ENCODE measurements at regions not wholly inside any gene's neighbourhood (a gene's known extent, or its start where the extent isn't known, plus 50 kb on each side); places are given as distances from the start of the nearest gene placed in this dataset.

DNA sequence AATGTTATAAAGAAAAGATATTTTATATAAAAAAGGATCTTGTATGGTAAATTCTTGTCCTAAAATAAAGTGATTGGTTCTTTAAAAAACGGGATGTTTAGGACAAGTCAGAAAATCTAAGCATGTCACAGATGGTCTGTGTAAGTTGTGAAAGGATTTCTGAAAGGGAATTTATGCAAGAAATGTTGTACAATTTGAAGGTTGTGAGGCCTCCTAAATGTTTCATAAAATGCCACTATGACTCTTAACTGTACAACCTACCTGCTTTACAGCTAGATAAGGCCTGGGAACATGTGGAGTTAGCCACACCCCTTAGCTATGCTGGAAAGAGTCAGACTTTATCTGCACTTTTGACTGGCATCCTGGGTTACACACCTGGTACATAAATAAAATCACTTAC, 951.5 kb upstream of the POU3F4 start:
- Histone ChIP-seq H3F3A (ENCODE audit: insufficient read depth, low read length) (no peaks in the 10 kb centered on the region), H3K36me3 (ENCODE audit: insufficient read depth, low read length) (no peaks in the 10 kb centered on the region), H3K4me2 (ENCODE audit: low read length) (no peak overlapping the region), H3K27ac (ENCODE audit: low read depth, low read length, poor library complexity, severe bottlenecking) (no peak overlapping the region), H3K9ac (ENCODE audit: low read length) (no peak overlapping the region), H3K79me2 (ENCODE audit: insufficient read depth, low read length) (no peaks in the 10 kb centered on the region), H3K4me1 (ENCODE audit: insufficient read depth, low read length, severe bottlenecking) (no peaks in the 10 kb centered on the region), H3K27me3 (ENCODE audit: insufficient read depth, low read length) (no peaks in the 10 kb centered on the region), H3K9me3 (ENCODE audit: low read length) (no peaks in the 10 kb centered on the region), H3K9me2 (ENCODE audit: low read depth, low read length) (no peaks in the 10 kb centered on the region), H3K4me3 (ENCODE audit: low read depth, low read length, poor library complexity, severe bottlenecking) (no peak overlapping the region), H2AFZ (ENCODE audit: low read length) (no peak overlapping the region), H4K20me1 (ENCODE audit: insufficient read depth, low read length) (no peaks in the 10 kb centered on the region)
- no peak for TF ChIP-seq EZH2 (IDR thresholded peaks at IDR 0.05; ENCODE audit: borderline replicate concordance, low read length)
- TF ChIP-seq, protein P1, sequence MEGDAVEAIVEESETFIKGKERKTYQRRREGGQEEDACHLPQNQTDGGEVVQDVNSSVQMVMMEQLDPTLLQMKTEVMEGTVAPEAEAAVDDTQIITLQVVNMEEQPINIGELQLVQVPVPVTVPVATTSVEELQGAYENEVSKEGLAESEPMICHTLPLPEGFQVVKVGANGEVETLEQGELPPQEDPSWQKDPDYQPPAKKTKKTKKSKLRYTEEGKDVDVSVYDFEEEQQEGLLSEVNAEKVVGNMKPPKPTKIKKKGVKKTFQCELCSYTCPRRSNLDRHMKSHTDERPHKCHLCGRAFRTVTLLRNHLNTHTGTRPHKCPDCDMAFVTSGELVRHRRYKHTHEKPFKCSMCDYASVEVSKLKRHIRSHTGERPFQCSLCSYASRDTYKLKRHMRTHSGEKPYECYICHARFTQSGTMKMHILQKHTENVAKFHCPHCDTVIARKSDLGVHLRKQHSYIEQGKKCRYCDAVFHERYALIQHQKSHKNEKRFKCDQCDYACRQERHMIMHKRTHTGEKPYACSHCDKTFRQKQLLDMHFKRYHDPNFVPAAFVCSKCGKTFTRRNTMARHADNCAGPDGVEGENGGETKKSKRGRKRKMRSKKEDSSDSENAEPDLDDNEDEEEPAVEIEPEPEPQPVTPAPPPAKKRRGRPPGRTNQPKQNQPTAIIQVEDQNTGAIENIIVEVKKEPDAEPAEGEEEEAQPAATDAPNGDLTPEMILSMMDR (IDR thresholded peaks at IDR 0.05; ENCODE audit: low read length), result no peak

DNA sequence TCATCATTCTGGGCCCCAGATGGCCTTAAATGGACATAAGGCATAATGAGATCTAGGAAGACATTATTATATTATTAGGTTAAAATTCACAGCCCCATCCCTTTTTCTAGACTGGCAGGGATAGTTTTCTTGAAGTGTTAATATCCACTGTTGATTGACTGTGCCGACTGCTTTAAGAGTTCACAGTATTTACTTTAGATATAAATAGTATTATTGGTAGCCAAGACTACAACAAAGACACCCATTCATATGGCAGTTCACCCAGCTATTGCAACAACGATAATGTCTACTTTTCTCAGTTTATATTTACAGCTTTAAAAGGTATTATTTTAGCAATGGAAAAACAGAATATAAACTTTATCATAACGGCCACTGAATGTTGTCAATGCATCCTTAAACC, 922.2 kb upstream of the POU3F4 start:
- Histone ChIP-seq H3K4me2 (ENCODE audit: low read length) (no peak overlapping the region), H2AFZ (ENCODE audit: low read length) (no peak overlapping the region), H3K4me1 (ENCODE audit: insufficient read depth, low read length, severe bottlenecking) (peaks cover 9% of the 10 kb centered on the region), H3K9me2 (ENCODE audit: low read depth, low read length) (no peaks in the 10 kb centered on the region), H3K79me2 (ENCODE audit: insufficient read depth, low read length) (no peaks in the 10 kb centered on the region), H3K27ac (ENCODE audit: low read depth, low read length, poor library complexity, severe bottlenecking) (no peak overlapping the region), H3K4me3 (ENCODE audit: low read depth, low read length, poor library complexity, severe bottlenecking) (no peak overlapping the region), H3F3A (ENCODE audit: insufficient read depth, low read length) (no peaks in the 10 kb centered on the region), H4K20me1 (ENCODE audit: insufficient read depth, low read length) (no peaks in the 10 kb centered on the region), H3K9me3 (ENCODE audit: low read length) (no peaks in the 10 kb centered on the region), H3K27me3 (ENCODE audit: insufficient read depth, low read length) (no peaks in the 10 kb centered on the region), H3K9ac (ENCODE audit: low read length) (no peak overlapping the region), H3K36me3 (ENCODE audit: insufficient read depth, low read length) (no peaks in the 10 kb centered on the region)
- no peak for TF ChIP-seq EZH2 (IDR thresholded peaks at IDR 0.05; ENCODE audit: borderline replicate concordance, low read length)
- TF ChIP-seq, protein P1 (IDR thresholded peaks at IDR 0.05; ENCODE audit: low read length), result no peak

DNA sequence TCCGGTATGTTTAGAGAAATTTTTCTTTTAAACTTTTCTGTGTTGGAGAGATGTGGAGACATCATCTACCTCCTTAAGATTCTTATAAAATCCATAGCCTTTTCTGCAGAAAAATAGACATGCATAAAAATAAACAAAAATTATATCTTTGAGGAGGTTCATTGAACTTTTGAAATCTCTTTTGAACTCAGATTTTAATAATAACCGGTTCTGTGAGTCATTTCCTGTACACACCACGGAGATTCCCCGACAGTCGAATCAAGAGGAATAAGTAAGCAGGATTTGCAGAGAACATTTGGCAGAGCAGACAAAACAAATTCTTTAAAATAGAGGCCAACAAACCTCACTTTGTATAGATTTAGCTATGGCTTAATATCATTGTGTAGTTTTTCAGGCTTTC, 918.7 kb upstream of the POU3F4 start:
- H3K4me2 ChIP-seq (ENCODE audit: low read length), result no peak overlapping the region
- no peaks in the 10 kb centered on the region for H3K36me3 ChIP-seq (ENCODE audit: insufficient read depth, low read length)
- H3K9me3 ChIP-seq (ENCODE audit: low read length), result no peaks in the 10 kb centered on the region
- no peak overlapping the region for H3K9ac ChIP-seq (ENCODE audit: low read length)
- no peaks in the 10 kb centered on the region for H3K79me2 ChIP-seq (ENCODE audit: insufficient read depth, low read length)
- no peaks in the 10 kb centered on the region for H4K20me1 ChIP-seq (ENCODE audit: insufficient read depth, low read length)
- TF ChIP-seq, protein P1 (IDR thresholded peaks at IDR 0.05; ENCODE audit: low read length), result no peak
- no peak for TF ChIP-seq EZH2 (IDR thresholded peaks at IDR 0.05; ENCODE audit: borderline replicate concordance, low read length)
- H3K27ac ChIP-seq (ENCODE audit: low read depth, low read length, poor library complexity, severe bottlenecking), result no peak overlapping the region
- H3K9me2 ChIP-seq (ENCODE audit: low read depth, low read length), result no peaks in the 10 kb centered on the region
- peaks cover 9% of the 10 kb centered on the region for H3K4me1 ChIP-seq (ENCODE audit: insufficient read depth, low read length, severe bottlenecking)
- H3F3A ChIP-seq (ENCODE audit: insufficient read depth, low read length), result no peaks in the 10 kb centered on the region
- H2AFZ ChIP-seq (ENCODE audit: low read length), result no peak overlapping the region; the same call in 1 of the 2 replicates
- H3K27me3 ChIP-seq (ENCODE audit: insufficient read depth, low read length), result no peaks in the 10 kb centered on the region
- H3K4me3 ChIP-seq (ENCODE audit: low read depth, low read length, poor library complexity, severe bottlenecking), result no peak overlapping the region
